ENCODE measurements at regions not wholly inside any gene's neighbourhood (a gene's known extent, or its start where the extent isn't known, plus 50 kb on each side); places are given as distances from the start of the nearest gene placed in this dataset.

DNA sequence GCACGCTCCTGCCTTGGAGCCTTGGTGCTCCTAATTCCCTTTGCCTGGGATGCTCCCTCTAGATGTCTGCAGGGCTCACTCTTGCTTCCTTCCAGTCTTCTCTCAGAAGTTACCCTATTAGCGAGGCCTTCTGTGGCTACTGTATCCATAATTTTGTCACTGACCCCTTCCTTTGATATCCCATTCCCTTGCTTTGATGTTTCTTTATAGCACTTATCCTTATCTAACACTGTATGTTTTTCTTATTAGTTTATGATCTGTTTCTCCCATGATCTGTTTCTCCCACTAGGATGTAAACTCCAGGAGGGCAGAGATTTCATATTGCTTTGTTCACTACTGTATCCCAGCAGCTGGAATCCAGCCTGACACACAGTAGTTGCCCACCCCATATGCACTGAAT is 263.4 kb downstream of the FOXD2 start:
- H3K36me3 ChIP-seq (ENCODE audit: low read depth) = no peaks in the 10 kb centered on the region
- intact Hi-C loops (cut with DNase I, micrococcal nuclease) = no loop called here
- TF ChIP-seq CTCF (IDR thresholded peaks at IDR 0.05) = no peak
- ATAC-seq (no peak), DNase-seq (no peak)
- H3K4me1 ChIP-seq (ENCODE audit: low read depth) = peaks cover 24% of the 10 kb centered on the region
- H3K4me3 ChIP-seq = no peak overlapping the region
- H3K9me3 ChIP-seq = no peaks in the 10 kb centered on the region

DNA sequence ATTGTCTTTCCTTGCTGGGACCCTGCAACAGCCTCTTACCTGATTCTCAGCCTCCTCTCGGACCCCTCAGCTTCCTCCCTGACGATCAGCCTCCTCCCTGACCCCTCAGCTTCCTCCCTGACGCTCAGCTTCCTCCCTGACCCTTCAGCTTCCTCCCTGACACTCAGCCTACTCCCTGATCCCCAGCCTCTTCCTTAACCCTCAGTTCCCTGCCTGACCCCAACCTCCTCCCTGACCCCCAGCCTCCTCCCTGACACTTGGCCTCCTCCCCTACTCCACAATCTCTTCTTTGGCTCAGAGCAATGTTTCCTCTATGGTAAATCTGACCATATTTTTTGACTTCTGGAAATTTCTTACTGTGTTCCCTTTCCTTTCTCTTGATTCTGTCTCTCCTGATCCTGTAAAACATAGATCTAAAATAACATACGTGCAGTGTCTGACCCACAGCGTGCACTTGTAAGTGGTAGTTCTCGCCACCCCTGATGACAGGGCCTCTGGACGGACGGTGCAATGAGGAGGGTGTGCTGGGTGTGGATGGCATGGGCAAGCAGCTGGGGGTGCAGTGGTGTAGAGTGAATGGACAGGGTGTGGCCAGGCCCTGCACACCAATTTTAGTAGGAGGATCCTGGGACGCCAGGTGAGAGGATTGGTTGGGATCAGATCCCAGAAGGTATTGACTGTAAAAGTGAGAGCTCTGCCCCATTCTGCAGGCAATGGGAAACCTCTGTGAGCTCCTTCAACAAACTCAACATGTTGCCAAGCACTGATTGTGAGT is 264.1 kb downstream of the FOXD2 start:
- ATAC-seq = peak; percentile 64
- peaks cover 24% of the 10 kb centered on the region for H3K4me1 ChIP-seq (ENCODE audit: low read depth)
- TF ChIP-seq CTCF (IDR thresholded peaks at IDR 0.05) = no peak

GRCh38 chr1:47703156-47703825 is 265.4 kb downstream of the FOXD2 start:
- Histone ChIP-seq H3K4me1 (ENCODE audit: low read depth) (peaks cover 16% of the 10 kb centered on the region), H3K9me3 (no peaks in the 10 kb centered on the region), H3K36me3 (ENCODE audit: low read depth) (no peaks in the 10 kb centered on the region), H3K4me3 (no peak overlapping the region)
- ATAC-seq (no peak), DNase-seq (no peak)
- TF ChIP-seq CTCF (IDR thresholded peaks at IDR 0.05) = no peak
- intact Hi-C loops (cut with DNase I, micrococcal nuclease) = no loop called here

More for the DNA sequence above, 264.1 kb downstream of the FOXD2 start:
- no peaks in the 10 kb centered on the region for H3K36me3 ChIP-seq (ENCODE audit: low read depth)
- no peaks in the 10 kb centered on the region for H3K9me3 ChIP-seq
- intact Hi-C loops (cut with DNase I, micrococcal nuclease) = no loop called here
- H3K4me3 ChIP-seq = no peak overlapping the region
- peak; percentile 72 to 77 (median 74) for DNase-seq

- intact Hi-C loops (cut with DNase I, micrococcal nuclease) = no loop called here
- no peak for TF ChIP-seq CTCF (IDR thresholded peaks at IDR 0.05)
- no peak overlapping the region for H3K4me3 ChIP-seq
- H3K9me3 ChIP-seq = no peaks in the 10 kb centered on the region
- H3K4me1 ChIP-seq (ENCODE audit: low read depth) = peaks cover 15% of the 10 kb centered on the region
- ATAC-seq (no peak), DNase-seq (no peak)
- no peaks in the 10 kb centered on the region for H3K36me3 ChIP-seq (ENCODE audit: low read depth)
Measured at GRCh38 chr1:47703981-47704596, 266.2 kb downstream of the FOXD2 start.

DNA sequence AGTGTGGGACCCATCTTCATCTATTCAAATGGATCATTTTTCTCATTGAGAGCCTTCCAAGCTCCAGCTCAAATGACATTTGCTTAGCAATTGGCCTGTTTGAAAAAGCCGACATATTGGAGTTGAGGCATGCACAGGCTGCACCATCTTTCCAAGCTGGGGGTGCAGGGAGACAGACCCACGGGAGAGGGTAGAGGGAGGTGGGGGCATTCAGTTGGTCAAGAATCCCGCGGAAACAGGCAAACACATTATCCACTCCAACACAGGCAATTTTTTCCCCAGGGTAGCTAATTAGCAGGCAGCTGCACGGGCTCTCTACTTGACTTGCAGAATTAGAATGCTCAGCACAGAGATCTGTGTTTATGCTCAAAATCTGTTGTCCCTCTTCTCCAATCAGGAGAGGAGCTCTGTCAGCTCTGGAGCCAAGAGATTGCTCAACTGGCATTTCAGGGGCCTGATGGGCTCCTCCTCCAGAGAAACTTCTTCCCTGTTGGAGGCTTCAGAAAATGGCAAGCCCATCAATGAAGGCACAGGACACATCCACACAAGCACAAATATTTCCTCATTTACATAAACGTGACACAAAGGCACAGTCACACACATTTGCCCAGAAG is 267.8 kb downstream of the FOXD2 start:
- DNase-seq = no peak
- no peak for ATAC-seq
- Histone ChIP-seq H3K36me3 (ENCODE audit: low read depth) (no peaks in the 10 kb centered on the region), H3K4me3 (no peak overlapping the region), H3K4me1 (ENCODE audit: low read depth) (peaks cover 28% of the 10 kb centered on the region), H3K9me3 (no peaks in the 10 kb centered on the region)
- intact Hi-C loops (cut with DNase I, micrococcal nuclease) = loop anchor here in 1 of 2 donors (5.0 kb wide), 1 partner anchor 273 kb away; no protein-coding TSS in a partner anchor
- TF ChIP-seq CTCF (IDR thresholded peaks at IDR 0.05) = no peak

All from mucosa of descending colon (tissue), 3 donors.